Germinal center (tissue), 1 donor: ENCODE measurements at regions not wholly inside any gene's neighbourhood (a gene's known extent, or its start where the extent isn't known, plus 50 kb on each side); places are given as distances from the start of the nearest gene placed in this dataset.
"Not testable (repeated sequence)": the region's sequence is repeated elsewhere in the genome, so short reads cannot be mapped to it uniquely, and the experiment has no call there.

Experiments used
- DNase-seq: peaks from one replicate; pipeline ENCODE4 v3.0.0; 2012; ENCODE audit warnings: mixed read lengths, low spot score

DNA sequence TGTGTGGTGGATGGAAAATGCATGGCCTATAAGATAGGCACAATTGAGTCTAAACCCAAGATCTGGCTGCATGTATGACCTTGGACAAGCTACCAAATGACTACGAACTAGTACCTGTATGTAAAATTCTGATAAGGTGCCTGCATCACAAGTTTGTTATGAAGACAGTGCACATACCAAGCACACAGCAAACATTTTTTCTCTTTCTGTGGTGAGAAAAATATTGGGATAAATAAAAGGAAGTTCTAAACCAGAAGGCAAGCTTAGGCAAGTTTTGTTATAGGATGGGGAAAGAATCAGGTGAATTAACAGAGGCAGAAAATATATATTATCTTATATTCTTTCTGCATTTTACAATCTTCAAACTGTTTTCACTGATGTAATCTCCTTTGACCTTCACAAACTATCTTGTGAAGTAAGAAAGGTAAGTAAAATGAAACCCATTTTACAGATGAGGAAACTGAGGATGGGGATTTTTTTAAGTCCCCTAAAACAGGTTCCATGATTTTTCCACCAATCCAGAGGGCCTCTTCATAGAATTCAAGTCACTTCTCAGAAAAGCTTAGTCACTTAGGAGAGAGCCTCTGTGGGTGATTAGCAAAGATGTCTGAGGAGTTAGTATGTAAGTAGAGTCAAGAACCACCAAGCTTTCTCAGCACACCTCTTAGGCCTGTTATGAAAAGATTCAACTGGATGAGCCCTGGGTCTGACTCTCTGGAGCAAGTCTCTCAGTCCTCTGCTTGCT lies 132.0 kb upstream of the RAP1B start:
- no peak for DNase-seq

DNA sequence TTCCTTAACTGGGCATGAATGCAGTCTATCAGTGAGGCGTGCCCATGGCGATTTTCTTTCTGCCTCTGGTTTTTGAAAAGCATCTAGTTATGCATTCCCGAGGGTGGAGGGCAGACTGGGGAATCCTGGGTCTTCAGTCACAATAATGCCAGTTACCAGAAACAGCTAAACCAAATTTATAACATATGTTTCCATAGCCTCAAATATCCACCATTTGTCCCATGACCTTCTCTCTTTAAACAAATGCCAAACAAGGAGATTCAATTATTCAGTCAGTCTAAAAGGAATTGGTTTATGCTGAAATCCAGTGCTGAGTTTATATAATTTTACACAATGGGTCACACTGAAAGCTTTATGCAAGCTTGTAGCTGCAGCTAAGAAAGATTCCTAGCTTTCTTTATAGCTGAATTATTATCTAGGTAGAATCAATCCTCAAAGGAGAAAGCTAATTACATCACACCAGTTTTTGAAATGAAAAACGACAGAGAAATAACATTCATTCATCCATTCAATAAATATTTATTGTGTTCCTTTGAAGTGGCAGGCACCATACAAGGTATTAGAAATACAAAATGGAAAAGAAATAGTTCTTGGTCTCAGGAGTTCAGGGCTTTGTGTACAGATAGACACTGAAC lies 131.3 kb upstream of the RAP1B start:
- no peak for DNase-seq

DNA sequence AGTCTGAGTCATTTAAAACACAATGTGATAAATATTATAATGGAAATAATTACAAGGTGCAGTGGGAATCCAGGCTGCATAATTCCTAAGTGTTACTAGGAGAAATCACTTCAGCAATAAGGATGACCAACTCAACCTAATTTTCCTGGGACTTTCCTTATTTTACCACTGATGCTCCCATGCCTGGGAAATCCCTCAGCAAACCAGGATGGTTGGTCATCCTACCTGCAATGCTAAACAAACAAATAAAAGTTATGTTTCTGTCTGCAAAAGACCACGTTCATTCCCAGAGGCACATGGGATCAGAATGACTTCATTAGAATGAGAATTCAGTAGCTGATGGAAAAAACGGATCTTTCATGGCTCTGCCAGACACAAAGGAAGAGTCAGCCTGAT lies 130.8 kb upstream of the RAP1B start:
- no peak for DNase-seq

DNA sequence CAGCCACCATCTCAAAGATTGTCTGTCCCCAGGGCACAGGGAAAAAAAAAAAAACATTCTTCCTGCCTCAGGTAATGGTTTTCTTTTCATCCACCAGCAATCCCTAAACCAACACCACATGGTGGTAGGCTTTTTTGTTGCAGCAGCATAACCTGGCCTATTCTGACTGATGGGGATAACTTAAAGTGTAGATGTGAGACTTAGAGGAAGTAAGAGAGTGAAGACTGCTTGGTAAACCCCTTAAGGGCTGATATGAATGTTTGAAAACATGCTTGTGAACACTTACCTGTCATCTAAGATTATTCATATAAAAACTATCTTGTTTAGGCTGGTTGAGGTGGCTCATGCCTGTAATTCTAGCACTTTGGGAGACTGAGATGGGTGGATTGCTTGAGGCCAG lies 130.2 kb upstream of the RAP1B start:
- DNase-seq, result no peak

DNA sequence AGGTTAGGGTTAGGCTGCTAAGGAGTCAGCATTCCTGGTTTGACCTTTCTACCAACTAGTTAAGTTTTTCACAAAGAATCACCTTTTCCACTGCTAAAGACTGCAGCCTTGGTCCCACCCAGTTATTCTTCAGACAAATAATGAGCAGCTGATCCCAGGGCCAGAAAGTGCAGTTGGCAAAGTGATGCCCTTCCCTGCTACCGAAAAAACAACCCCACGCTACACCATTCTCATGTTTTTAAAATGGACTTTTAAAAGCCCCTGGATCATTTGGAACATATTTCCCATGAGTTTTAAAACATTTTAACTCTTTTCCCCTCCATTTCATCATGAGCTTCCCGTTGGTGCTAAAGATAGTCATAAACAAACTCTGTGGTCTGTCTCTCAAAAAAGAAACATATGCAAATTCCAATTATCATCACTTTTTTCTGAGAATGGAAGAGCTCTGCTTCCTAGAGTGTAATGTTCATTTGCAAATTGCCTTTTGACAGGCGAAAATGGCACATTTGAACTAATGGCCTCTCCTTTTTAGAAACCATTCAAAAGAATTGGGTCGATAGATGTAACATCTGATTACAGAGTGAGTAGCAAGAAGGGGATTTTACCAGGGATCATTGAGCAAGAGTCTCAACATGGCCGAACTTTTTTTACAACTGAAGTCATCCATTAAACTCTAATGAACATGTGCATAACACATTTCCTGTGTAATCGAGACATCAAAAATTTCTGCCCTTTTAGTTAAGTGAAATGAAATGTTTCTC lies 129.3 kb upstream of the RAP1B start:
- DNase-seq, result peak; percentile 21

DNA sequence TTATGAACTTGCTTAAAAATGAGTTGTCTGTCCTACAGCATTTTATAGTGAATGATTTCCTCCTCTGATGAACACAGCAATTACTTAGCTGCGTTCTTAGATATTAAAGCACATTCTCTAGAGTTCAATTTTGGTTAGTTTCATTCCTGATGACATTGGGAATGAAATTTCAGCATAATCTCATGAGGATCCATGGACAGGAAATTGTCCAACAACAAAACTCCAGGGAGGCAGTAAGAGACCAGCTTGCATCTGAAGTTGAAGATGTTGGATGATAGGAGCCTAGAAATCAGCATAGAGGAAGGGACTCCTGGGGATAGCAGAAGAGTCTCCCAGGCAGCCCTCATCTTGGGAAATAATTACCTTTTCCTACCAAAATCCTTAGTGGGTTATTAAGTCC lies 128.7 kb upstream of the RAP1B start:
- DNase-seq, result no peak

DNA sequence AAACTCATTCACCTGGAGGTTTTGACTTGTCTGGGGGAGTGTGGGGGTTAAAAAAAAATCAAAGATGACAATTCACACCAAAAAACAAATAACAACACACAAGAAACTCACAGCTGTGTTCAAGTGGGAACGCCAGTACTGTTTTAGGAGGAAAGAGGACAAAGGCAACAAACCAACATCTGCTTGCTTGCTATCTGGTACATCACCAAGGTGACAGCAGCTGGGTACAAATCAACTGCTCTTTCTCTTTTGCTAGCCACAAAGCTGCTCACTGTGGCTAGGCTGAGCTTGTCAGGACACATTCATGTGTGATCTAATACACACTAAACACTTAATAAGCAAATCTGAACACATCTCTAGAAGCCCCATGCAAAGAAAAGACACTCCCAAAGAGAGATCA lies 128.0 kb upstream of the RAP1B start:
- DNase-seq, result no peak

DNA sequence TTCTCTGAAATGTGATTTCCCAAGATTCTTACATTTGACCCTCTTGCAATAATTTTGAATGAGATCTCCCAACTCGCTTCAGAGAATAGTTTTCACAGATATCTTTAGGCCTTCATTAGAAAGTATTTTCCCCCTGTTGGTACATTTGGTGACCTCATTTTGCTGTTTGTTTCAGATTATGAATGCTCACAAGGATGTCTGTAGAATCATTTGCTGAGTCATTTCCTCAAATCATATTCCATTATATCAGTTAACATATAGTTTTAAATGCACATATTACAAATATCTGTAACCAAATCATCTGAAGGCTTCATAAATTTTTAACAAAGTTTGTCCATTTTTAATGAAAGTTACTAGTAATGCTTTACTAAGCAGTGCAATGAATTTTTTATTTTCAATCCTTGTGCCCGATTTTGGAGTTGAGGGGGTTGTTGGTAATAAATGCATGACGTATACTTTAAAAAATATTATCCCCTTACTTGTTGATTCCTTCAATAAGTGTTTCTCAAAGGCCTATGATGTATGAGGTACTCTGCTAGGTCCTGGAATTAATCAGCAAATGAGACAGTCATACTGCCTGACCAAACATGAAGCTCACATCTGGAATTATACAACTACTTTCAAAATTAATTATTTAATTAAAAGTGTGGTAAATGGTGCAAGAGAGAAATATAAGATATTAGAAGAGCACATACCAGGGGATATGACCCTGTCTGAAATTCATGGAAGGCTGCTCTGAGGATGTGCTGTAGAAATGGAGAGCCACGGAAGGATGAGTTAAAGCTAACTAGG lies 126.9 kb upstream of the RAP1B start:
- DNase-seq, result no peak

DNA sequence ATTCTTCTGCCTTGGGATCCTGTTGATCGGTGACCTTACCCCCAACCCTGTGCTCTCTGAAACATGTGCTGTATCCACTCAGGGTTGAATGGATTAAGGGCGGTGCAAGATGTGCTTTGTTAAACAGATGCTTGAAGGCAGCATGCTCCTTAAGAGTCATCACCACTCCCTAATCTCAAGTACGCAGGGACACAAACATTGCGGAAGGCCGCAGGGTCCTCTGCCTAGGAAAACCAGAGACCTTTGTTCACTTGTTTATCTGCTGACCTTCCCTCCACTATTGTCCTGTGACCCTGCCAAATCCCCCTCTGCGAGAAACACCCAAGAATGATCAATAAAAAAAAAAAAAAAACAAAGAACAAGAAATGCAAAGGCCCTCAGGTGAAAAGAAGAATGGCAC lies 126.1 kb upstream of the RAP1B start:
- not testable (repeated sequence) for DNase-seq

DNA sequence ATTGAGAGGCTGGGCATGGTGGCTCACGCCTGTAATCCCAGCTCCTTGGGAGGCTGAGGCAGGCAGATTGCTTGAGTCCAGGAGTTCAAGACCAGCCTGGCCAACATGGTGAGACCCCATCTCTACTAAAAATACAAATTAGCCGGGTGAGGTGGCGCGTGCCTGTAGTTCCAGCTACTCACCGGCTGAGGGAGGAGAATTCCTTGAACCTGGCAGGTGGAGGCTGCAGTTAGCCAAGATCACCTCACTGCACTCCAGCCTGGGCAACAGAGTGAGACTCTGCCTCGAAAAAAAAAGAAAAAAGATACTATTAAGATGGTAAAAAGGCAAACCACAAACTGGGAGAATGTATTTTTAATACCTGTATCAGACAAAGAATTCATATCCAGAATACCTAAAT lies 124.2 kb upstream of the RAP1B start:
- not testable (repeated sequence) for DNase-seq

DNA sequence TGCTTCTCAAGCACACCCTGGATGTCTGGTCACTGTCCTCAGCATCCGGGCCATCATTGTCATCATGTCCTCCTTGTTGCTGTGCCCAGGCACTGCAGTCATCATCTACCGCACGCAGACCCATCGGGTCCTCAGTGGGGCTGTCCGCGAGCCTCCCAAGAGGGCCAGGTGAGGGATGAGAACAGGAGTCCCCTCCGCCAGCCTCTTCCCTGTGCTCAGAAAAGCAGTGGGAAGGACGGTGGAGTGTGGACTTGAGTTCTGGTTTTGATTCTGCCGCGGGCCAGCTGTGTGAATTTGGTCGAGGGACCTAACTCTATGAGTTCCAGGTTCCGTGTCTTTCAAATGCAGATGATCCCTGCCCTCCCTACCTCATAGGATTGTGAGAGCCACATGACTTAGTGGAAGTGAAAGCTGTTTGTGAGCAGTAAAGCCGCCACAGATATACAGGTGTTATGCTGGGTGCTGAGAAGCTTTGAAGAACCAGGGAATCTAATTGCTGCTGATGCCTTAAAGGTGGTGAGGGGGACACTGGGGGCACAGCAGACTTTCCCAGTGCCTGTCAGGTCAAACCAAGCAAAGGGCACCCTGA lies 122.9 kb upstream of the RAP1B start:
- DNase-seq, result no peak

DNA sequence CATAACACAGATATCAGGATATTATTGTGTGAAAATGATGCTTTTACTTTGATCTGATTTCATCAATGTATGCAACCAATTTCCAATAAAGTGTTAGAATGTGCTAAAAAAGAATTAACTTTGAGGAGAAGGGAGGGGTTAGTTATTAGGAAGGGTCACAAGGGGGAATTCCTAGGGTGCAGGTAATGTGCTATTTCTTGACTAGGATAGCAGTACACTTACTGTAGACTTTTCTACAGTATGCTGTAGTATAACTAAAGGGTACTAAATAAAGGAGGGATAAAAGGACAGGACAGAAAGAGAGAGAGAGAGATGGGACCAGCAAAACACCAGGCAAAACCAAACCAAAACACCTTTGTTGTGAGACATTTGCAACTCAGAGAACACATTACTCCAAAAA lies 121.4 kb upstream of the RAP1B start:
- DNase-seq, result no peak

DNA sequence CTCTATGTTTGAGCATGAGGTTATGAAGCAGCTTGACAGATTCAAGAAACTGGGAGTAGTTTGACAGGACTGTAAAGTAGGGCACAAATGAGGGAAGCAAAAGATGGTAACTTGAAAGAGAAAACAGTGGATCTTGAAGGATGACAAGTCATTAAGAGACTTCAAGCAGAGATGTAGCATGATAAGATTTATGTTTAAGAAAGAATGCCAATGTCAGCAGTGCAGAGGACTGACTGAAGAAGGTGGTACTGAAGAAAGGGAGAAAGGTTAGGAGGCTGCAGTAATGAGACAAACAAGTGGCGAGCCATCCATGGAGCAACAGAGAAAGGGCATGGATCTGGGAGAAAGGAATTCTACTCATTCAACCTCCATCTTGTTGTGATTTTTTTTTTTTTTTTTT lies 120.2 kb upstream of the RAP1B start:
- DNase-seq, result no peak

DNA sequence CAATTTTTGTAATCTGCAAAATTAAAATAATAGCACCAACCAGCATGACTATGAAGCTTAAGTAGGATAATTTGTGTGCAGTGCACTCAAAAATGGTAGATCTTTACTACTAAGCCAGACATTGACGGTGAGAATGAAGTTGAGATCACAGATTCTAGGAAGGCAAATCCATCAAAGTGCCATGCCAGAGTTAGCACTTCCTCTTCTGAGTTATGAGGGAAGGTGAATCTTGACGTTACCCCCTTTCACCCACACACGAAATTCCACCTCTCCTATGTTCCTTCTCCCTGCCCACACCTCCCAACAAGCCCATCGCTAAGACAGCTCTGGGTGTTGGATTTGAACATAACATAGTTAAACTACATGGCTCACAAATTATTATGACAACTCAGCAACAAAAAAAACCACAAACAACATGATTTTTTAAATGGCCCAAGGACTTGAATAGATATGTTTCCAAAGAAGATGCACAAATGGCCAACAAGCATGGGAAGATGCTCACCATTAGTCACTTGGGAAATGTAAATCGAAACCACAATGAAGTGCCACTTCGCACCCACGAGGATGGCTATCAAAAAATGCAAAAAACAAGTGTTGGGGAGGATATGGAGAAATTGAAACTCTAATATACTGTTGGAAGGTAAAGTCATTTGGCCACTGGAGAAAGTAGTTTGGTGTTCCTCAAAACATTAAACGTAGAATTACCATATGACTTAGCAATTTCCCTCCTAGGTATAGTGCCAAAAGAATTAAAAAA lies 119.3 kb upstream of the RAP1B start:
- no peak for DNase-seq

DNA sequence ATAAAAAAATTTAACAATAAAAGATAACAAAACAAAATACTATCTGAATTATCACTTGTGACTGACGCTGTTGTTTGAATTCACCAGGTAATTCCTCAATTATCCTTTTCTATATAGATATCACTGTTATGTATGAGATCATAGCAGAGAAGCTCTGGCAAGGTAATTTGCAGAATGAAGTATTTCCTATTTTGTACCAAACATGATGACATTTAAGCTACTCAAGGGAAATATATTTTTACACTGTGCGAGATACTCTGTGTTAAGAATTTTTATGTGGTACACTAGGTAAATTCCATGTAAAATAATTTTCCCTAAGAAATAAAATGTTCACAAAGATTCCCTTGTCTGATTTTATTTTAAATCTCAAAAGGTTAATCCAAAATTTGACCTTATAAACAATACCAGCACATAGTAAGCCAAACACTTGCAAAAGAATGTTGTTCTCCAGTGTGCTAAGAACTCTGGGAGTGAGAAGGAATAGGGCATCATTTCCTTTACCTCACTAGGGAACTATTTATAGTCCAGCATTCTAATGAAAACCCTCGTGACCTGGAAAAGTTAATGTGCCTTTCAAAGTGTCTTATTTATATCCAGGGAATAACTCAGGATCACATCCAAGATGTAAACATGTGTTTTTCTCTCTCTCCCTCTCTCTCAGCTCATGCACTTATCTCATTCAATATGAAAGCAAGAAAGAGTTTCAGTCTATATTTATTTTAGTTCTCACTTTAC lies 115.2 kb upstream of the RAP1B start:
- no peak for DNase-seq

DNA sequence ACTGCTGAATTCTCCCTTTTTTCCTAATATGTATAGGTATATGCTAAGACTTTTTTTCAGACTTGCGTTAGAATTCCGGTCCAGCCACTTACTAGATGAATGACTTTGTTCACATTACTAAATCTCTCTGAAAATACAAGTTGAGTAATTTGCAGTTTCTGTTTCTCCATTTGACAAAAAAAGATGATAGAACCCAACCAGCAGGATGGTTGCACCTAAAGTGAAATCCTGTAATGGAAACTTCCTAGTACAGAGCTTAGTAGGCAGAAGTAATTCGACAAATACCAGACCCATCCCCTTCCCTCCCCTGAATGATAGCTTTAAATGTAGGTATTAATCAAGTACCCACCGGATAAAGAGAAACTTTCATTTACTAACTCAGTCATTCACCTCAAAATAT lies 113.6 kb upstream of the RAP1B start:
- no peak for DNase-seq

DNA sequence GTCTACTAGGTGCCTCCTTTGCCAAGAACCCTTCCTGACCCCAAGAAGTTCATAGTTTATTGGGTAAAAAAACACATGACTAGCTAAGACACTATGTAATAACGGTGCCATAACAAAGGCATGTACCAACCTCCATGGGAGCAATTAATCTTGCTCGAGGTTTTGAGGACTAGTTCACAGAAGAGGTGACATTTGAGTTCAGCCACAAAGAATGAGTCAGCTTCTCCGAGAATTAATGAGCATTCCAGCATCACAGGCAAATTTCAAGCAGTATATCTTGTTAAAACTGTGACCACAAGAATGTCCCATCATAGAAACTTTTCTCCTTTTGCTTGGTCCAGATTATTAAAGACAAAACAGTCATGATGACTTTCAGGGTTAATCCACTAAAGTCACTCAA lies 113.0 kb upstream of the RAP1B start:
- DNase-seq, result no peak

DNA sequence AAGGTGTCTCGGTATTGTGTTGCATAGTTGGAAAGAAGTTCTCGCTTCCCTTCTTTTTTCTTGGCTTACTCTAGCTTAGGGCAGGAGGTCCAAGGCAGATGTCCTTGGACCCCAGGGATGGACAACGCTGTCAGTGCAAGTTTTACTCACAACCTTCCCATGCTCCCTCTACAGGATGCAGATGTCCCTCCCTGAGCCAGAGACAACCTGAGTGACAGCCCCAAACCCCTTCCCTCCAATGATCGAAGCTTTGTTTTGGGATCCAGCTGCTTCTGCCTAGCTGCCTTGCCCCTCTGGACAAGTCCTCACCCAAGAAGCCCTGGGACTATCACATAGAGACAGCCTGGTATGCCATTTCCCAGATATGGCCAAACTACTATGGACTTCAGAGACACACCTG lies 112.0 kb upstream of the RAP1B start:
- no peak for DNase-seq

DNA sequence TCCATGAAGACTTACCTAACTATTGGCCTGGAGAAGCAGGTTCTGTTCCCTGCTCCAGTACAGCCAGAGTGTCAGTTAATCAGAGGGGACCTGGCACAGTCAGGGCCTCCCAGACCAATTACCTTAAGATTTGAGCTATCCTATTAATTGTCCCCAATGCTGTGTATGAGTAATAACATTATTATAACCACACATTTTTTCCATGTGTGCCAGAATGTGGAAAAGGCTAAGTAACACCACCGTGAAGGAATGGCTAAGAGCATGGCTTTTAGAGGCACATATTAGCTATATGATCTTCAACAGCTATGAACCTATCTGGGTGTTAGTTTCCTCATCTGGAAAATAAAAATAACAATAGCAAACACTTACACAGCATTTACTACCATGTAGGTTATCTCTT lies 111.1 kb upstream of the RAP1B start:
- DNase-seq, result no peak

DNA sequence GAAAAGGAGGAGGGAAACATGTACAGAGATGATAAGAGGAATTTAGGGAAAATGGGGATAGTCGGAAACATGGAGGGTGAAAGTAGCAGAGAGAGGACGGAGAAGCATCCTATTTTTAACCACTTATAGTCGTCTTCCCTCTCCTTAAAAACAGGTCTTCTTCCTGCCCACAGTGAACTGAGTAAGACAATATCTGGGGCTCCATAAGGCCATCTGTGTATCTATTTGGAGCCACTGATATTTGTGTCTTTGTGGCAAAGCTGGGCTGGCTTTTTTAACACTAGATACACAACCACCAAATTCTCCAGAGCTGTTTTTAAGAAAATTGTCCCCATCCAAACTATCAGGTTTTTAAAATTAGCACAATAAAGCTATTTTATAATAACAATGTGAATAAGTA lies 109.5 kb upstream of the RAP1B start:
- no peak for DNase-seq

DNA sequence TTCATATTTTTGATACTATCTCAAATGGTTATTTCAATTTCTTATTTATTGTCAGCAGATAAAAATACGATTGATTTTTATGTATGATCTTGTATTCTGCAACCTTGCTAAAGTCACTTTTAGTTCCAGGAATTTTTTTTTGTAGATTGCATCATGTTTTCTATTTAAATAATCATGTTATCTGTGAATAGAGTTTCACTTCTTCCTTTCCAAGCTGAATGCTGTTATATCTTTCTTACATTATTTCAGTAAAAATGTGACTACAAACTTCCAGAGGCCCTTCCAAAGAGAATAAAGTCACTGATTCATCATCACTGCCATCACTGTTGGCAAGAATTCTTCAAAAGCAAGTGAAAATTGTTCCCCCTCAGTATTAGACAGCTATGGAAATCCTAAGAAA lies 104.7 kb upstream of the RAP1B start:
- DNase-seq, result no peak
